Esophagus muscularis mucosa (tissue), 4 donors: ENCODE measurements at regions not wholly inside any gene's neighbourhood (a gene's known extent, or its start where the extent isn't known, plus 50 kb on each side); places are given as distances from the start of the nearest gene placed in this dataset.

Experiments used
- DNase-seq: peaks from one replicate; pipeline ENCODE4 v3.0.0-alpha.2; 2017; ENCODE audit errors: extremely low spot score
- H3K27ac ChIP-seq, 4 donors: fragments of 200-600 bp; sonication (generic); replicated peaks in 1 of 4; 1 replicate in 3 of 4; 2 replicates in 1 of 4; pipeline ENCODE4 v1.5.1; 2016 to 2019; ENCODE audit warnings: mild to moderate bottlenecking in 1 of 4
- H3K27me3 ChIP-seq, 4 donors: fragments of 200-600 bp; sonication (generic); one replicate each; pipeline versions ENCODE4 v1.5.1 to v1.6.0; 2016 to 2019
- H3K36me3 ChIP-seq, 4 donors: fragments of 200-600 bp; sonication (generic); one replicate each; pipeline ENCODE4 v1.5.1; 2016 to 2019
- H3K4me1 ChIP-seq, 4 donors: fragments of 200-600 bp; sonication (generic); one replicate each; pipeline ENCODE4 v1.5.1; 2016 to 2019
- H3K4me3 ChIP-seq, 4 donors: fragments of 200-600 bp; sonication (generic); 1 replicate in 2 of 4; 2 replicates in 2 of 4; pipeline ENCODE4 v1.5.1; 2016 to 2019; ENCODE audit warnings: mild to moderate bottlenecking in 4 of 4, moderate library complexity in 1 of 4
- H3K9me3 ChIP-seq, 4 donors: fragments of 200-600 bp; sonication (generic); 1 replicate in 3 of 4; 2 replicates in 1 of 4; pipeline ENCODE4 v1.5.1; 2016 to 2019
- CTCF ChIP-seq, 3 experiments: fragments of 200-600 bp in 2 of 3; fragments of 450-650 bp in 1 of 3; sonication (generic) in 2 of 3; IDR thresholded peaks; one replicate each; pipeline ENCODE4 v1.5.1; 2017 to 2019; ENCODE audit warnings: antibody characterized with exemption in 3 of 3, mild to moderate bottlenecking in 2 of 3, moderate library complexity in 1 of 3
- EP300 ChIP-seq: sonication (generic); formaldehyde crosslinking; IDR thresholded peaks from one replicate; pipeline ENCODE4 v1.6.1; 2017; ENCODE audit warnings: antibody characterized with exemption
- POLR2A ChIP-seq: fragments of 450-650 bp; IDR thresholded peaks from one replicate; pipeline ENCODE4 v1.6.1; 2017; ENCODE audit warnings: antibody characterized with exemption, moderate library complexity, mild to moderate bottlenecking, low read depth
- POLR2AphosphoS5 ChIP-seq, 2 donors: sonication (generic); formaldehyde crosslinking; IDR thresholded peaks; one replicate each; pipeline ENCODE4 v1.6.1; 2017; ENCODE audit warnings: antibody characterized with exemption in 2 of 2
- WGBS: methylation state at CpG from one replicate; pipeline ENCODE4 v1.1.5; 2018; 5-methylcytosine and 5-hydroxymethylcytosine counted together
- intact Hi-C: fragments of 100-400 bp; cut with DNase I; formaldehyde crosslinking; loops from one replicate; pipeline ENCODE4 v1.15.1; 2023

- Histone ChIP-seq H3K27me3 (no peaks in the 10 kb centered on the region), H3K4me1 (no peaks in the 10 kb centered on the region), H3K27ac (no peak overlapping the region), H3K9me3 (peaks cover 0 to 9% (median 4%) of the 10 kb centered on the region in 4 donors), H3K4me3 (no peak overlapping the region), H3K36me3 (no peaks in the 10 kb centered on the region)
- no peak for DNase-seq
- intact Hi-C loops = no loop called here
- 93% methylated on average over 23 of the region's 28 CpGs for WGBS
- TF ChIP-seq POLR2A (no peak), CTCF (IDR thresholded peaks at IDR 0.05) (no peak), EP300 (no peak), POLR2AphosphoS5 (IDR thresholded peaks at IDR 0.05) (no peak)
Measured at GRCh38 chr1:170250531-170251276, 104.9 kb downstream of the NTMT2 start.

- no peak for TF ChIP-seq POLR2AphosphoS5 (IDR thresholded peaks at IDR 0.05)
- H3K27ac ChIP-seq = no peak overlapping the region
- no peaks in the 10 kb centered on the region for H3K27me3 ChIP-seq
- DNase-seq = no peak
- no peaks in the 10 kb centered on the region for H3K36me3 ChIP-seq
- H3K4me1 ChIP-seq = no peaks in the 10 kb centered on the region
- H3K4me3 ChIP-seq = no peak overlapping the region
- H3K9me3 ChIP-seq = peaks cover 0 to 9% (median 4%) of the 10 kb centered on the region in 4 donors
- 63% methylated on average over 3 of the region's 3 CpGs for WGBS
- intact Hi-C loops = no loop called here
Measured at GRCh38 chr1:170252851-170253579, 107.3 kb downstream of the NTMT2 start.

- no peak for DNase-seq
- intact Hi-C loops = no loop called here
- no peaks in the 10 kb centered on the region for H3K4me1 ChIP-seq
- WGBS = 96% methylated on average over 3 of the region's 3 CpGs
- no peaks in the 10 kb centered on the region for H3K36me3 ChIP-seq
- TF ChIP-seq POLR2AphosphoS5 (IDR thresholded peaks at IDR 0.05) (no peak), CTCF (IDR thresholded peaks at IDR 0.05) (no peak), EP300 (no peak), POLR2A (no peak)
- H3K27ac ChIP-seq = no peak overlapping the region
- no peaks in the 10 kb centered on the region for H3K27me3 ChIP-seq
- no peak overlapping the region for H3K4me3 ChIP-seq
- H3K9me3 ChIP-seq = peaks cover 0 to 9% (median 4%) of the 10 kb centered on the region in 4 donors
Measured at GRCh38 chr1:170254371-170254770, 108.6 kb downstream of the NTMT2 start.

GRCh38 chr1:170261669-170262068 lies 115.9 kb downstream of the NTMT2 start:
- no peak for TF ChIP-seq POLR2AphosphoS5 (IDR thresholded peaks at IDR 0.05)
- TF ChIP-seq POLR2A = no peak
- TF ChIP-seq EP300 = no peak
- TF ChIP-seq CTCF (IDR thresholded peaks at IDR 0.05) = no peak
- intact Hi-C loops = no loop called here
- Histone ChIP-seq H3K9me3 (no peaks in the 10 kb centered on the region), H3K27me3 (no peaks in the 10 kb centered on the region), H3K4me1 (peaks cover 0 to 11% (median 2%) of the 10 kb centered on the region in 4 donors), H3K27ac (no peak overlapping the region), H3K4me3 (no peak overlapping the region), H3K36me3 (no peaks in the 10 kb centered on the region)
- DNase-seq = no peak
- 69% methylated on average over 5 of the region's 5 CpGs for WGBS

GRCh38 chr1:170262276-170262939 lies 116.6 kb downstream of the NTMT2 start:
- H3K4me1 ChIP-seq = peaks cover 0 to 11% (median 2%) of the 10 kb centered on the region in 4 donors
- DNase-seq = no peak
- H3K27ac ChIP-seq = no peak overlapping the region
- intact Hi-C loops = no loop called here
- TF ChIP-seq EP300 = no peak
- no peak for TF ChIP-seq POLR2AphosphoS5 (IDR thresholded peaks at IDR 0.05)
- TF ChIP-seq CTCF (IDR thresholded peaks at IDR 0.05) = no peak
- no peak for TF ChIP-seq POLR2A
- no peak overlapping the region for H3K4me3 ChIP-seq
- no peaks in the 10 kb centered on the region for H3K27me3 ChIP-seq
- no peaks in the 10 kb centered on the region for H3K9me3 ChIP-seq
- no peaks in the 10 kb centered on the region for H3K36me3 ChIP-seq
- 69% methylated on average over 2 of the region's 2 CpGs for WGBS
